Osteocyte (in vitro differentiated cells): ENCODE measurements at regions not wholly inside any gene's neighbourhood (a gene's known extent, or its start where the extent isn't known, plus 50 kb on each side); places are given as distances from the start of the nearest gene placed in this dataset.

Experiments used
- DNase-seq: peaks from one replicate; pipeline ENCODE4 v3.0.0; 2021; ENCODE audit warnings: mixed read lengths; ENCODE audit not compliant: unreplicated experiment; ENCODE audit errors: extremely low spot score
- H3K27ac Mint-ChIP-seq: one replicate; pipeline ENCODE4 v1.8.0; 2021; ENCODE audit warnings: mild to moderate bottlenecking, mixed read lengths; ENCODE audit not compliant: unreplicated experiment
- H3K27me3 Mint-ChIP-seq: one replicate; pipeline ENCODE4 v1.8.0; 2021; ENCODE audit warnings: mixed read lengths; ENCODE audit not compliant: unreplicated experiment
- H3K36me3 Mint-ChIP-seq: one replicate; pipeline ENCODE4 v1.8.0; 2021; ENCODE audit warnings: mixed read lengths; ENCODE audit not compliant: unreplicated experiment
- H3K4me1 Mint-ChIP-seq: one replicate; pipeline ENCODE4 v1.8.0; 2021; ENCODE audit warnings: mixed read lengths; ENCODE audit not compliant: unreplicated experiment
- H3K4me3 Mint-ChIP-seq: one replicate; pipeline ENCODE4 v1.8.0; 2021; ENCODE audit warnings: mild to moderate bottlenecking, moderate library complexity, mixed read lengths; ENCODE audit not compliant: unreplicated experiment
- H3K9me3 Mint-ChIP-seq: one replicate; pipeline ENCODE4 v1.8.0; 2021; ENCODE audit warnings: mixed read lengths; ENCODE audit not compliant: unreplicated experiment
- CTCF ChIP-seq: fragments of 200-600 bp; sonication (generic); IDR thresholded peaks from 2 replicates; pipeline ENCODE4 v1.5.0; 2021; ENCODE audit warnings: antibody characterized with exemption, mild to moderate bottlenecking, moderate library complexity

GRCh38 chr12:89919241-89919906 is 210.7 kb upstream of the ATP2B1 start:
- Mint-ChIP-seq H3K4me3 (no peak overlapping the region), H3K4me1 (peaks cover 12% of the 10 kb centered on the region), H3K36me3 (no peaks in the 10 kb centered on the region), H3K27me3 (no peaks in the 10 kb centered on the region), H3K9me3 (no peaks in the 10 kb centered on the region), H3K27ac (no peak overlapping the region)
- TF ChIP-seq CTCF = no peak
- no peak for DNase-seq

GRCh38 chr12:89918172-89918846 is 209.7 kb upstream of the ATP2B1 start:
- Mint-ChIP-seq H3K27me3 (no peaks in the 10 kb centered on the region), H3K27ac (no peak overlapping the region), H3K4me1 (peaks cover 6% of the 10 kb centered on the region), H3K36me3 (no peaks in the 10 kb centered on the region), H3K4me3 (no peak overlapping the region), H3K9me3 (no peaks in the 10 kb centered on the region)
- DNase-seq = no peak
- no peak for TF ChIP-seq CTCF

- Mint-ChIP-seq H3K4me1 (no peaks in the 10 kb centered on the region), H3K27me3 (no peaks in the 10 kb centered on the region), H3K36me3 (no peaks in the 10 kb centered on the region), H3K4me3 (no peak overlapping the region), H3K9me3 (peaks cover 23% of the 10 kb centered on the region), H3K27ac (no peak overlapping the region)
- no peak for DNase-seq
- no peak for TF ChIP-seq CTCF
These were observed 201.1 kb upstream of the ATP2B1 start for GRCh38 chr12:89909753-89910152.

GRCh38 chr12:89907659-89908058 is 199.0 kb upstream of the ATP2B1 start:
- no peak for DNase-seq
- no peaks in the 10 kb centered on the region for H3K4me1 Mint-ChIP-seq
- no peak overlapping the region for H3K4me3 Mint-ChIP-seq

More at GRCh38 chr12:89907659-89908058, 199.0 kb upstream of the ATP2B1 start:
- Mint-ChIP-seq H3K27me3 (no peaks in the 10 kb centered on the region), H3K9me3 (peaks cover 20% of the 10 kb centered on the region), H3K27ac (no peak overlapping the region), H3K36me3 (no peaks in the 10 kb centered on the region)
- TF ChIP-seq CTCF = no peak
